ENCODE measurements at regions not wholly inside any gene's neighbourhood (a gene's known extent, or its start where the extent isn't known, plus 50 kb on each side); places are given as distances from the start of the nearest gene placed in this dataset.

DNA sequence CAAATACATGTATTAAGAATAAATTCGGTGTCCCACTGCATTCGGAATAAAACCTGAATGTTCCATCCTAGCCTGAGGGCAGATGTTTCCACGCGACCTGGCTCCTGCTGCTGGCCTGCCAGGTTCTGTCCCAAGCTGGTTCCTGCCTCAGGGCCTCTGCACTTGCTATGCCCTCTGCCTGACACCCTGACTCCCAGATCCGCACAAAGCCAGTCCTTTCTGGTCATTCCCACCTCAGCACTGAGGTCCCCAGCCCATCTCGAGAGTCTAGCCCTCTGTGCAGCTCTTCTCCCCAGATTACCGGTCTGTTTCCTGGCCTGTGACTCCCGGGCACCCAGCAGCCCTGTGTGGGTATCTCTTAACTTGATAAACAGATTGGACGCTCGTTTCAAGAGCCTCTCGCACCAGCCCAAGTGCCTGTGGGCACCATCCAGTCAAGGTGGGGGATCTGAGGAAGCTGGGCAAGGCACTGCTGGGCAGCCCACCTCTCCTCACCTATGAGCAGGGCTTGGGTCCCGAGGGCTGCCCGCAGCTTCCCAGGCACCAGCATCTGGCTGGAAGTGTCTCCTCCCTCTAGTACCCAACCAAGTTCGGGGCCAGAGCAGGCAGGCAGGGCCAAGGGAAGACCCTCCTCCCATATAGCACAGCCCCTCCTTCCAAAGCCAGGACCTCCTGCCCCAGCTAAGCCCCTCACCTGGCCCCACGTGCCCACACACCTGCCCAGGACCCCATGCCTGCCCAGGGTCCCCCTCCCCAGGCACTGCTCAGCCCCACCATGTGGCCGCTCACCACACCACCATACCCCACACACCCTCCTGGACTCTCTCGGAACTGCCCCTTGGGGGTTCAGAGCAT lies 132.2 kb downstream of the NCOR2 start:
- Histone ChIP-seq H3K79me2 (ENCODE audit: low read length) (peaks cover 3% of the 10 kb centered on the region; the same call in 1 of the 2 replicates), H3K9me3 (ENCODE audit: low read length) (no peaks in the 10 kb centered on the region), H3K27me3 (ENCODE audit: low read length) (no peaks in the 10 kb centered on the region), H3K9ac (ENCODE audit: low read length) (no peak overlapping the region), H3K27ac (ENCODE audit: low read length) (no peak overlapping the region), H3K4me3 (ENCODE audit: low read length) (no peak overlapping the region), H4K20me1 (ENCODE audit: insufficient read depth, low read depth, low read length) (no peaks in the 10 kb centered on the region), H3K4me2 (ENCODE audit: low read depth, low read length, poor library complexity, severe bottlenecking) (no peak overlapping the region), H3K4me1 (ENCODE audit: low read length) (no peaks in the 10 kb centered on the region), H3K36me3 (ENCODE audit: insufficient read depth, low read length) (peaks cover 7% of the 10 kb centered on the region; the same call in 1 of the 2 replicates), H3K9me2 (replicated peaks; ENCODE audit: insufficient read depth, low read length) (no peaks in the 10 kb centered on the region), H2AFZ (ENCODE audit: low read length) (no peak overlapping the region)
- DNase-seq = no peak

DNA sequence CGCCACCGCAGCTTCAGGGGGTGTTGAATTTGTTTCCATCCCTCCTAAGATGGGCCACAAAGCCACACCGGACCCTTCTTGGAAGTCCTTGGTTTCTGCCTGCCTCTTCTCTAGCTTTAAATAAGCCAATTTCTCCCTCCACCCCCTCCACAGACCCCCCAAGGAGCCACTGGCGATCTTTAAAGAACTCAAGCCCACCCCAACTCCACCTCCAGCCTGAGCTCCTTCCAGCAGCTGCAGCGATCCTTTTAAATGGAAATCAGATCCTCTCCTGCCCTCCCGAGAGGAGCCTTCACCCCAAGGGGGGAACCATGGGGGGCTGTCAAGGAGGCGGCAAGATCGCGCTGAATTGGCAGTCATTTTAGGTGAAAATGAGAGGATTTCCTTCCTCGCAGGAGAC lies 133.1 kb downstream of the NCOR2 start:
- DNase-seq = no peak
- H2AFZ ChIP-seq (ENCODE audit: low read length) = no peak overlapping the region
- H3K4me1 ChIP-seq (ENCODE audit: low read length) = no peaks in the 10 kb centered on the region
- H3K9ac ChIP-seq (ENCODE audit: low read length) = no peak overlapping the region
- H3K9me2 ChIP-seq (replicated peaks; ENCODE audit: insufficient read depth, low read length) = no peaks in the 10 kb centered on the region
- no peaks in the 10 kb centered on the region for H4K20me1 ChIP-seq (ENCODE audit: insufficient read depth, low read depth, low read length)
- H3K79me2 ChIP-seq (ENCODE audit: low read length) = peaks cover 3% of the 10 kb centered on the region; the same call in 1 of the 2 replicates
- no peaks in the 10 kb centered on the region for H3K27me3 ChIP-seq (ENCODE audit: low read length)
- H3K4me3 ChIP-seq (ENCODE audit: low read length) = no peak overlapping the region
- H3K27ac ChIP-seq (ENCODE audit: low read length) = no peak overlapping the region
- H3K9me3 ChIP-seq (ENCODE audit: low read length) = no peaks in the 10 kb centered on the region
- H3K36me3 ChIP-seq (ENCODE audit: insufficient read depth, low read length) = peaks cover 7% of the 10 kb centered on the region; the same call in 1 of the 2 replicates
- H3K4me2 ChIP-seq (ENCODE audit: low read depth, low read length, poor library complexity, severe bottlenecking) = no peak overlapping the region

DNA sequence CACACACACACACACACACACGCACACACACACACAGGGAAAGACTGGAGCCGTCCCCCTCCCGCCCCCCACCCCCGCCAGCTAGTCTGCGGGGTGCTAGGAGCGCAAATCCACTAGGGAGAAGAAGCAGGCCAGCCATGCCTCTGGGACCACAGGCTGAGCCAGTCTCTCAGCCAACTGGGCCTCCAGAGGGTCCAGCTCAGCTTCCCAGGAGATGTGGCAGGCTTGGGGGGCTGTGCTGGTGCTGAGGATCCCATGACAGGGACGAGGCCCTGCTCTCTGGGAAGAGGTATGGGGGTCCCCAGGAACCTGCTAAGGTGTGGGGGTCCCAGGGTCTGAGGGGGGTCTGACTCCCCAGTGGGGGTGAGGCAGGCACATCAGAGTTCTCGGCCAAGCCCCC lies 133.5 kb downstream of the NCOR2 start:
- Histone ChIP-seq H3K79me2 (ENCODE audit: low read length) (peaks cover 3% of the 10 kb centered on the region; the same call in 1 of the 2 replicates), H3K4me3 (ENCODE audit: low read length) (no peak overlapping the region), H3K9ac (ENCODE audit: low read length) (no peak overlapping the region), H3K27ac (ENCODE audit: low read length) (no peak overlapping the region), H3K9me2 (replicated peaks; ENCODE audit: insufficient read depth, low read length) (no peaks in the 10 kb centered on the region), H3K9me3 (ENCODE audit: low read length) (no peaks in the 10 kb centered on the region), H2AFZ (ENCODE audit: low read length) (no peak overlapping the region), H3K4me1 (ENCODE audit: low read length) (no peaks in the 10 kb centered on the region), H3K4me2 (ENCODE audit: low read depth, low read length, poor library complexity, severe bottlenecking) (no peak overlapping the region), H3K27me3 (ENCODE audit: low read length) (no peaks in the 10 kb centered on the region), H3K36me3 (ENCODE audit: insufficient read depth, low read length) (peaks cover 7% of the 10 kb centered on the region; the same call in 1 of the 2 replicates), H4K20me1 (ENCODE audit: insufficient read depth, low read depth, low read length) (no peaks in the 10 kb centered on the region)
- DNase-seq = no peak

DNA sequence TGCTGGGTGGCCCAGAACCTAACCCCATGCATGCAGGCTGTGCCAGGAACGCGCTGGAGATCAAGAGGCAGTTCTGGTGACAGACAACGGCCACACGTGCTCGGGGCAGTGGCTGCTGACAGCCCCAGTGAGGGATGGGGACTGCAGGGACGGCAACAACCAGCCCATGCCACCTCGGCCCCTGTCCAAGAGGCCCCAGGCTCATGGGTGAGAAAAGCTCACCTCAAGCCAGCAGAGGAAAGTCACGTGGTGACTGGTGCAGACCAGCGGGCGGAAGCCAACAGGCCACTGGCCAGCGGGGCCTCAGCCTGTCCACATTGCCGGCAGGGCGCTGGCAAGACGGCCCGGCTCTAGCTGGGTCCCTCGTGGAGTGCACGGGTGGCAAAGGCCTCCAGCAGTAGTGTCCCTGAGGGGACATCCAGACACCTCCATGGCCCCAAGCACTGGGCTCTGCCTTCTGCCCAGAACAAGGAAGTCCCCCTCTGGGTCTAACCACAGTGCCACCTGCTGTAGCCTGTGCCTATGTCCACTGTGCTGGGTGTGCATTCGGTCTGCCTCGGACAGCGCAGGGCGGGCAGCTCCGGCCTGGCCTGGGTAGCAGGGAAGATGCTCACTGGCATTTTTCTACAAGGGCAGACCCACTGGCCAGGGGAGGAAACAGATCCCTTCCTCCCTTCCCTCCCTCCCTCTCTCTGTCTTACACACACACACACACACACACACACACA lies 134.1 kb downstream of the NCOR2 start:
- Histone ChIP-seq H3K79me2 (ENCODE audit: low read length) (0 out of 2 replicates have a peak, but pooled peaks cover 3% of the 10 kb centered on the region), H3K4me1 (ENCODE audit: low read length) (no peaks in the 10 kb centered on the region), H3K9me3 (ENCODE audit: low read length) (no peaks in the 10 kb centered on the region), H3K36me3 (ENCODE audit: insufficient read depth, low read length) (peaks cover 7% of the 10 kb centered on the region; the same call in 1 of the 2 replicates), H3K4me3 (ENCODE audit: low read length) (no peak overlapping the region), H3K27ac (ENCODE audit: low read length) (no peak overlapping the region), H3K9ac (ENCODE audit: low read length) (no peak overlapping the region), H3K27me3 (ENCODE audit: low read length) (no peaks in the 10 kb centered on the region), H3K9me2 (replicated peaks; ENCODE audit: insufficient read depth, low read length) (no peaks in the 10 kb centered on the region), H3K4me2 (ENCODE audit: low read depth, low read length, poor library complexity, severe bottlenecking) (no peak overlapping the region), H2AFZ (ENCODE audit: low read length) (no peak overlapping the region), H4K20me1 (ENCODE audit: insufficient read depth, low read depth, low read length) (no peaks in the 10 kb centered on the region)
- no peak for DNase-seq

DNA sequence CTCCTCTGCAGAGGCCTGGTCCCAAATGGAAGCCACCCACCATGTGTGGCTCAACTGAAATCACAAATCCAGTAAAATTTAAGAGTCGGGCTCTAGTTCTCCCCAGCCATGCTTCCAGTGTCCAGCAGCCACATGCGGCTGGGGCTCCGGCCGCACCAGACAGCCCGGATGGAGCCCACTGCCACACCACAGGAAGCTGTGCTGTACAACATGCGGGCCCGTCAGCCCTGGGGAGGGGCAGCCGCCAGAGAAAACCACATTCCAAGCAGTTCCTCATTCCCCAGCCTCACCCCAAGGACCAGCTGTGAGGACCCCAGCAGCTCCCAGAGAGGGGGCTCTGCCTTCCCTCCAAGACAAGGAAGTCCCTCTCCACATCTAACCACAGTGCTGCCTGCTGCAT lies 135.0 kb downstream of the NCOR2 start:
- H4K20me1 ChIP-seq (ENCODE audit: insufficient read depth, low read depth, low read length) = no peaks in the 10 kb centered on the region
- H3K4me1 ChIP-seq (ENCODE audit: low read length) = no peaks in the 10 kb centered on the region
- H3K27me3 ChIP-seq (ENCODE audit: low read length) = no peaks in the 10 kb centered on the region
- no peaks in the 10 kb centered on the region for H3K9me3 ChIP-seq (ENCODE audit: low read length)
- H3K9ac ChIP-seq (ENCODE audit: low read length) = no peak overlapping the region
- peaks cover 7% of the 10 kb centered on the region; the same call in 1 of the 2 replicates for H3K36me3 ChIP-seq (ENCODE audit: insufficient read depth, low read length)
- no peak for DNase-seq
- no peak overlapping the region for H3K27ac ChIP-seq (ENCODE audit: low read length)
- no peak overlapping the region for H2AFZ ChIP-seq (ENCODE audit: low read length)
- no peak overlapping the region for H3K4me2 ChIP-seq (ENCODE audit: low read depth, low read length, poor library complexity, severe bottlenecking)
- H3K4me3 ChIP-seq (ENCODE audit: low read length) = no peak overlapping the region
- H3K79me2 ChIP-seq (ENCODE audit: low read length) = 0 out of 2 replicates have a peak, but pooled peaks cover 3% of the 10 kb centered on the region
- H3K9me2 ChIP-seq (replicated peaks; ENCODE audit: insufficient read depth, low read length) = no peaks in the 10 kb centered on the region

DNA sequence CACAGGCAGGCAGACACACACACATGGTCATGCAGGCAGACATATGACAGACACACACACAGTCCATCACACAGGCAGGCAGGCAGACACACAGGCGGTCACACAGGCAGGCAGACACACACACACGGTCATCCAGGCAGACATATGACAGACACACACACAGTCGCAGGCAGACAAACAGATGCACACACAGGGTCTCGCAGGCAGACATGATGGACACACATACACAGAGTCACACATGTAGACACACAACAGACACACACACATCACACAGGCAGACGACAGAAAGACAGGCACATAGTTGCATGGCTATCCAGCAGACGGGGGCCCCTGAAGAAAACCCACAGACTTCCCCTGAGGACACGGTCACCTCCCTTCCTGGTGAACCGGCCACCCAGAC lies 135.4 kb downstream of the NCOR2 start:
- H3K4me1 ChIP-seq (ENCODE audit: low read length) = no peaks in the 10 kb centered on the region
- no peak overlapping the region for H3K9ac ChIP-seq (ENCODE audit: low read length)
- H3K9me3 ChIP-seq (ENCODE audit: low read length) = no peaks in the 10 kb centered on the region
- no peak for DNase-seq
- H3K4me2 ChIP-seq (ENCODE audit: low read depth, low read length, poor library complexity, severe bottlenecking) = no peak overlapping the region
- H2AFZ ChIP-seq (ENCODE audit: low read length) = no peak overlapping the region
- peaks cover 7% of the 10 kb centered on the region; the same call in 1 of the 2 replicates for H3K36me3 ChIP-seq (ENCODE audit: insufficient read depth, low read length)
- no peaks in the 10 kb centered on the region for H3K27me3 ChIP-seq (ENCODE audit: low read length)
- H3K79me2 ChIP-seq (ENCODE audit: low read length) = 0 out of 2 replicates have a peak, but pooled peaks cover 3% of the 10 kb centered on the region
- H3K4me3 ChIP-seq (ENCODE audit: low read length) = no peak overlapping the region
- H3K27ac ChIP-seq (ENCODE audit: low read length) = no peak overlapping the region
- no peaks in the 10 kb centered on the region for H3K9me2 ChIP-seq (replicated peaks; ENCODE audit: insufficient read depth, low read length)
- no peaks in the 10 kb centered on the region for H4K20me1 ChIP-seq (ENCODE audit: insufficient read depth, low read depth, low read length)

DNA sequence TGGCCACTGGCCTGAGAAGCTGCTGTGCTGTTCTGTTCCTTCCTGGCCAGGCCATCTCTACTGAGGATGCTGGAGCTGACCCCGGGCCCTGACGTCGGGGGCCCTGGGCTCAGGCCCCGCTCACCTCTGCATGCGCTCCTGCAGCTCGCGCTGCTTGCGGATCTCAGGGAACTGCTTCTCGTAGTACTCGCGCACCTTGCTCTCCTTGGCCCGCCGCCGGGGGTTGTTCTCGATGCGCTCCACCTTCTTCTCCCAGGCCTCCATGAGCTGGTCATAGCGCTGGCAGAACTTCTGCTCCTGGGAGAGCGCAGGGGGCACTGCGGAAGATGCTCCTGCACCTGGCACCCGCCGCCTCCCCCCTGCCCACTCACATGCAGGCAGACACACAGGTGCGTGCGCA lies 135.6 kb downstream of the RFLNA start:
- Histone ChIP-seq H3K27me3 (ENCODE audit: low read length) (no peaks in the 10 kb centered on the region), H3K79me2 (ENCODE audit: low read length) (0 out of 2 replicates have a peak, but pooled peaks cover 3% of the 10 kb centered on the region), H3K36me3 (ENCODE audit: insufficient read depth, low read length) (peaks cover 7% of the 10 kb centered on the region; the same call in 1 of the 2 replicates), H3K9ac (ENCODE audit: low read length) (no peak overlapping the region), H2AFZ (ENCODE audit: low read length) (no peak overlapping the region), H3K27ac (ENCODE audit: low read length) (no peak overlapping the region), H3K4me1 (ENCODE audit: low read length) (no peaks in the 10 kb centered on the region), H3K9me2 (replicated peaks; ENCODE audit: insufficient read depth, low read length) (no peaks in the 10 kb centered on the region), H4K20me1 (ENCODE audit: insufficient read depth, low read depth, low read length) (no peaks in the 10 kb centered on the region), H3K4me3 (ENCODE audit: low read length) (no peak overlapping the region), H3K9me3 (ENCODE audit: low read length) (no peaks in the 10 kb centered on the region), H3K4me2 (ENCODE audit: low read depth, low read length, poor library complexity, severe bottlenecking) (no peak overlapping the region)
- no peak for DNase-seq

DNA sequence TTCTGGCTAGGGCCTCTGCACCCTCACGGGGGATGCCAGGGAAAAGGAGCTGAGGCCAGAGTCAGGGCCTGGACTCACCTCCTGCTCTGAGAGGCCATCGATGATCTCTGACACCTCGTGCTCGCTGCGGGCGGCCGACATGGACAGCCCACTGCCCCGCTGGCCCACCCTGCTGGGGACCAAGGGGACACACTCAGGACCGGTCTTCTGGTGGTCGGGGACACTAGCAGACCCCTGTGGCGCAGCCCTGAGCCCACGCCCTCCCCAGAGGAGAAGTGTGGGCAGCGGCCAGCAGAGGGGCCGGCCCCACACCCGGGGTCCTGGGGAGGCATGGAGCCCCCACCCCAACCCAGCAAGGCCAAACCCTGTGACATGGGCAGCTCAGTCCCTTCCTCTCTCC lies 134.6 kb downstream of the RFLNA start:
- Histone ChIP-seq H3K4me3 (ENCODE audit: low read length) (no peak overlapping the region), H3K36me3 (ENCODE audit: insufficient read depth, low read length) (peaks cover 7% of the 10 kb centered on the region; the same call in 1 of the 2 replicates), H3K27ac (ENCODE audit: low read length) (no peak overlapping the region), H3K9me2 (replicated peaks; ENCODE audit: insufficient read depth, low read length) (no peaks in the 10 kb centered on the region), H2AFZ (ENCODE audit: low read length) (no peak overlapping the region), H3K9ac (ENCODE audit: low read length) (no peak overlapping the region), H3K9me3 (ENCODE audit: low read length) (no peaks in the 10 kb centered on the region), H3K4me1 (ENCODE audit: low read length) (no peaks in the 10 kb centered on the region), H3K79me2 (ENCODE audit: low read length) (0 out of 2 replicates have a peak, but pooled peaks cover 3% of the 10 kb centered on the region), H3K4me2 (ENCODE audit: low read depth, low read length, poor library complexity, severe bottlenecking) (no peak overlapping the region), H3K27me3 (ENCODE audit: low read length) (no peaks in the 10 kb centered on the region), H4K20me1 (ENCODE audit: insufficient read depth, low read depth, low read length) (no peaks in the 10 kb centered on the region)
- no peak for DNase-seq

All from Karpas-422 (cell line).